CMK (cell line): ENCODE measurements at regions not wholly inside any gene's neighbourhood (a gene's known extent, or its start where the extent isn't known, plus 50 kb on each side); places are given as distances from the start of the nearest gene placed in this dataset.
"Not testable (repeated sequence)": the region's sequence is repeated elsewhere in the genome, so short reads cannot be mapped to it uniquely, and the experiment has no call there.

Experiments used
- DNase-seq: peaks from one replicate; pipeline ENCODE4 v3.0.0-alpha.2; 2010; ENCODE audit warnings: low read depth

DNA sequence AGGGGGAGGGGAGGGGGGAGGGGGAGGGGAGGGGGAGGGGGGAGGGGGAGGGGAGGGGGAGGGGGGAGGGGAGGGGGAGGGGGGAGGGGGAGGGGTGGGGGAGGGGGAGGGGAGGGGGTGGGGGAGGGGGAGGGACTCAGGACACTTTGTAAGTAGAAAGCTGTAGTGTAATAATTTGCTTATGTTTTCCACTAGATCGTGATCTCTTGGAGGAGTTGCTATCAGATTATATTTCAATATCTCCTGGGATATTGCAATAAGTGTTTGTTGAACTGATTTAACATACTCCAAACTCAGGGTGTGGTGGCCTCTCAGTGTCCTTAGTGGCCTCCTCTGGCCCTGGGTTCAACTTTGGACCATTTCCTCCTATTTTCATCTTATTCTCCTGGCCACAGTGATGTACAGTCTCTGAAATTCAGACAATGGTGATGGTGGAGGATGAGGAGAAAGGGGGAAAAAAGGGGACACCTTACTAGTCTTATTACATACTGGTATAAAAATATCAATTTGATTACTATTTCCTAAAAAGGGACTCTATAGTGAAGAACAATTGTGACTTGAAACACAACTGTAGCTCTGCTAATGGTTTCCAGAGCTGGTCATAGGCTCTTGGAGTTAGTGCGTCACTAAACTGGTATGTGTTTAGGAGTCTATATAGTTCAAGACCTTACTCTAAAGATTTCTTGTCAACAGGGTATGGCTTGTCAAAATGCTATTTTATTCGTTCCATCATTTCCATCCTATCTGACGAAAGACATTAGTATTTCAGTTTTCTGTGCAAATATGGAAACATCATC lies 89.6 kb downstream of the DDX1 start:
- DNase-seq, result no peak

GRCh38 chr2:15682354-15682753 lies 90.7 kb downstream of the DDX1 start:
- DNase-seq, result no peak

- no peak for DNase-seq
These were observed 92.7 kb downstream of the DDX1 start for GRCh38 chr2:15684161-15685039.

DNA sequence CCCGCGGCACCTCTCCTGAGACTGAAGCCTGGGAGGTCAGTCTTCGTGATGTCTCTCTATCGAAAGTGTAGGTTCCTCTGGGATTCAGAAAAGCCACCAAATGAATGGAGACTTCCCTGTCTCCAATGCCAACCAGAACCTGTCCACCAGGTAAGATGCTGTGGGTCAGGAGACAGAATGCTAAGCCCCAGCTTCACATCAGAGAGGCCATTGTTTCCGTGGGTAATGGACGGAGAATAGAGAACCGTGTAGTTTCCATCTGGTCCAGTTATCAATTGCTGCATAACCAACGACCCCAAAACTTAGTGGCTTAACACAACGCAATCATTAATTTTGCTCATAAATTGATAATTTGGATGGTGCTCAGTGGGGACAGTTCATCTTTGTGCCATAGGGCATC lies 93.5 kb downstream of the DDX1 start:
- no peak for DNase-seq

- DNase-seq, result no peak
These were observed 95.0 kb downstream of the DDX1 start for GRCh38 chr2:15686643-15687042.

DNA sequence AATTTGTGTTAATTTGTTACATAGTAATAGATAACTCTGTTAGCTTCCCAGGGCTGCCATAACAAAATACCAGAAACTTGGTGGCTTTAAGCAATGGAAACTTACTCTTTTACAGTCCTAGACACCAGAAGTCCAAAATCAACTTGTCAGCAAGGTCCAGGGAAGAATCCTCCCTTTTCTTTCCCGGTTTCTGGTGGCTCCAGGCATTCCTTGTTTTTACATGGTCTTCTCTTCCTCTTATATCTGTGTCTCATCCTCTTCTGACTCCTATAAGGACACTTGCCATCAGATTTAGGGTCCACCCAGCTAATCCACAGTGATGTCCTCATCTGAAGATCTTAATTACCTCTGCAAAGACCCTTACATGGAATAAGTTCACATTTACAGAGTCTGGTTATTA lies 95.6 kb downstream of the DDX1 start:
- no peak for DNase-seq

GRCh38 chr2:15687720-15688119 lies 96.1 kb downstream of the DDX1 start:
- no peak for DNase-seq

DNA sequence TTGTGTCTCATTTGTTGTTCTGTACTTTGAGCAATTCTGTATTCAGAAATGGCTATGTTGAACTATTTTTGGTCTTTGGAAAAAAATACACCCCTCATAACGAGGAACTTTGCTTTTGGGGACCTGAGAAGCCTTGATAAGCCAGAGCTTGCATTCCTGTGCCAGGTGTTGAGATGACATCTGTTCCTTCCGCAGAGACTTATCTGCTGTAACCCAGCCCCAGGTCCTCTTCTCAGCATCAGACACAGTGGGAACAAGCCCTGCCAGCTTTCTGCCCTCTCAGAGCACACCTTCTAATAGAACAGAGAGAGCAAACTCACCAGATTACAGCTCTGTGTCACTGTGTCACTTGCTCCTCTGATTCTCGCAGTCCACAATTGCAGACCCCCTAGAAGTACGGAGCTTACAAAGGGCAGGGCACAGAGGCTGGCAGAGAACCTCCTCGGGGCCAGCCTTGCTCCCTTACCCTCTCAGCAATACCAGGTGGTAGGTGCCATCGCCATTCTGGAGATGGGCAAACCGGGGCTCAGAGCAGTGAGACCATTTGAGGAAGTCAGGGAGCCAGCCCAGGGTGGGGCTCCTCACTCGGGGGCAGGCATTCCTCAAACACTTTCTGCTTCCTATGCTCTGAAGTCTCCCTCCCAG lies 97.4 kb downstream of the DDX1 start:
- DNase-seq, result no peak

DNA sequence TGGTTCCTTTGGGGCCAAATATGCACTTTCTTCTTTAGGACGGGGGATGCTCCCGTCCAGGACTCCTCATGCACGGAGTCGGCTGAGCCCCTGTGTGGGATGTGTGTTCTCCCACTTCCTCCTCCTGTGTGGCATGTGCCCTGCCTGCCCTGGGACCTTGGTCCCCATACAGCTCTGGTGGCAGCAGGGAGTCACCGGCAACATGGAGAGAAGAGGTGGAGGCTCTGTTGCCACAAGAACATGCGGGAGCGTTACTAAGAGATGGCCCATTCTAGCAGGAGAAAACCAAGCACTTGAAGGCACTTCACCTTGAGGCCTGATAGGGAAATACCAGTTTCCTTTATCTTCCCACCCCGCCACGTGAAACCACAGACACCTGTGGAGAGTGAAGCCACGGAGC lies 98.0 kb downstream of the DDX1 start:
- no peak for DNase-seq

DNA sequence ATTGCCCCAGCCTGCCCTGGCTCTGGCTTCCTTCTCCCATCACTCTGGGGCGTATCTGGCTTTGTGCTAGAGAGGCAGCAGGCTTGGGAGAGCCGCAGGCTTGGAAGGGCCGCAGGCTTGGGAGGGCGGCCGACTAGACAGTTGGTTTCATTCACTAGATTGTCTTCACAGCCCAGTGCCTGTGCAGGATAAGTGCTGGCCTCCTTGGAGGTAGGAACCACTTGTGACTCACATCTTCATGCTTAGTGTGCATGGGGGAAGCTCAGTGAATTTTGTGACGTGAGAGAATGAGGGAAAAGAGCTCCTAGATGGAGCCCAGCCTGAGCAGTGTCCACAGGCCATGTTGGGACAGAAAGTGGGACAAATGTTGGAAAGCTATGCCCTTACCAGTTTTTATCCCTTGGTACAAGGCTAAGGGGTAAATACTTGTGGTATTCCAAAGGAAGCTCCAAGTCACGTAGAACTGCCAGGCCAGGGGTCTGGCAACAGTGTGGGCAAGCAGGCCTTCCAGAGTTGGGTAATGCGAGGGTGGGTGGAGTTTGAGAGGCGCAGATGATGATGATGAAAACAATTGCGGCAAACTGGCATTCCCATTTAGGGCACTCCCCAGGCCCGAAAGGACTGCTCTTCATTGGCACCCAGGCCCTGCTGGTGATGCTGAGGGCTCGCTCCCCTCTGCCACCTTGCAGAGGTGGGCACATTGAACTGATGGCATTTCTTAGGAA lies 100.1 kb downstream of the DDX1 start:
- DNase-seq, result no peak

DNA sequence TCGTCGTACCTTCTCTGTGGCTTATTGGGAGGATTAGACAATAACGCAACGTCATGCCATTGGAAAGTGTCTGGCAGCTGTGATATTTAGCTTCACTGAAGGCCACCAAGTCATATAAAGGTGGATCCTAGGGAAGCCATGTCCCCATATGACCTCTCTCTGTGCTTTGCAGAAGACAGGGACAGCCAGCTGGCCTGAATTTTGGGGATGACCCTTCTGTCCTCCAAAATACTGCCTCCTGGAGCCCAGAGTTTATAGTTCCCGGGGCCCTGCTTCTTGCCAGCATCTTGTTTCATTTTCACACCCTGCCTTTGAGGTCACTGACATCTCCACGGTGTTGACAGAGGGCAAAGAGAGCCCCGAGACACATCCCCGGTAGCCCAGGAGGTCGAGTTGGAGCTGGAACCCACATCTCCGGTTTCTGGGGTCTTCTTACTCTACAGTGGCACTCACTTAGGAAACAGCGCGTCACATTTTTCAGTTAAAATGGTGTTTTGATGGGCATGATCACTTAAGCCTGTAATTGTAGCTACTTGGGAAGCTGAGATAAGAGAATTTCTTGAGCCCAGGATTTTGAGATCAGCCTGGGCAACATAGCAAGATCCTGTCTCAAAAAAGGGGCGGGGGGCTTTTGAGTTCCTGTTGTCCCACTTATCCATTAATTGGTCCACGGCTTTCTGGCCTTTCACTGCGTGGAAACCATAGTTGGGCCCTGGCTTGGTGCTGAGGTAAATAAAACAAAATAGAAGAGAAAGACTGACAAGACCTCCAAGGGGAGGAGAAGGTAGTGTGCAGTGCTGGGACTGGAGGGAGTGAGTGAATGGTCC lies 101.1 kb downstream of the DDX1 start:
- DNase-seq, result no peak

- no peak for DNase-seq
These were observed 101.7 kb downstream of the DDX1 start for GRCh38 chr2:15693382-15693781.

- DNase-seq, result no peak
These were observed 102.4 kb downstream of the DDX1 start for GRCh38 chr2:15693926-15694588.

GRCh38 chr2:15694589-15694986 lies 102.9 kb downstream of the DDX1 start:
- no peak for DNase-seq

- DNase-seq, result no peak
These were observed 104.1 kb downstream of the DDX1 start for GRCh38 chr2:15695582-15696330.

- not testable (repeated sequence) for DNase-seq
These were observed 105.0 kb downstream of the DDX1 start for GRCh38 chr2:15696606-15697170.

GRCh38 chr2:15700131-15700530 lies 108.5 kb downstream of the DDX1 start:
- DNase-seq, result no peak

- DNase-seq, result no peak
These were observed 109.1 kb downstream of the DDX1 start for GRCh38 chr2:15700599-15701340.
